ENCODE measurements at regions not wholly inside any gene's neighbourhood (a gene's known extent, or its start where the extent isn't known, plus 50 kb on each side); places are given as distances from the start of the nearest gene placed in this dataset.

GRCh38 chr14:21781543-21781942 lies 107.9 kb upstream of the OR4E1 start:
- TF ChIP-seq, protein P1, sequence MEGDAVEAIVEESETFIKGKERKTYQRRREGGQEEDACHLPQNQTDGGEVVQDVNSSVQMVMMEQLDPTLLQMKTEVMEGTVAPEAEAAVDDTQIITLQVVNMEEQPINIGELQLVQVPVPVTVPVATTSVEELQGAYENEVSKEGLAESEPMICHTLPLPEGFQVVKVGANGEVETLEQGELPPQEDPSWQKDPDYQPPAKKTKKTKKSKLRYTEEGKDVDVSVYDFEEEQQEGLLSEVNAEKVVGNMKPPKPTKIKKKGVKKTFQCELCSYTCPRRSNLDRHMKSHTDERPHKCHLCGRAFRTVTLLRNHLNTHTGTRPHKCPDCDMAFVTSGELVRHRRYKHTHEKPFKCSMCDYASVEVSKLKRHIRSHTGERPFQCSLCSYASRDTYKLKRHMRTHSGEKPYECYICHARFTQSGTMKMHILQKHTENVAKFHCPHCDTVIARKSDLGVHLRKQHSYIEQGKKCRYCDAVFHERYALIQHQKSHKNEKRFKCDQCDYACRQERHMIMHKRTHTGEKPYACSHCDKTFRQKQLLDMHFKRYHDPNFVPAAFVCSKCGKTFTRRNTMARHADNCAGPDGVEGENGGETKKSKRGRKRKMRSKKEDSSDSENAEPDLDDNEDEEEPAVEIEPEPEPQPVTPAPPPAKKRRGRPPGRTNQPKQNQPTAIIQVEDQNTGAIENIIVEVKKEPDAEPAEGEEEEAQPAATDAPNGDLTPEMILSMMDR (IDR thresholded peaks at IDR 0.05; ENCODE audit: insufficient read depth, low read length): no peak
- no peak for TF ChIP-seq POLR2AphosphoS5 (IDR thresholded peaks at IDR 0.05; ENCODE audit: low read depth)
